Glomerular endothelial cell (primary cell): ENCODE measurements at regions not wholly inside any gene's neighbourhood (a gene's known extent, or its start where the extent isn't known, plus 50 kb on each side); places are given as distances from the start of the nearest gene placed in this dataset.

ENCODE experiments used
- DNase-seq: peaks from one replicate; pipeline ENCODE4 v3.0.0-alpha.2; 2011; ENCODE audit warnings: low read depth, low spot score; ENCODE audit errors: extremely low read depth

- no peak for DNase-seq
Measured at GRCh38 chr10:36089790-36090440, 447.8 kb upstream of the FZD8 start.

GRCh38 chr10:36087006-36088005 lies 445.2 kb upstream of the FZD8 start:
- no peak for DNase-seq

GRCh38 chr10:36075196-36075595 lies 433.1 kb upstream of the FZD8 start:
- no peak for DNase-seq

GRCh38 chr10:36073796-36074345 lies 431.8 kb upstream of the FZD8 start:
- no peak for DNase-seq

- DNase-seq = no peak
Measured at GRCh38 chr10:36068542-36068941, 426.4 kb upstream of the FZD8 start.

- no peak for DNase-seq
Measured at GRCh38 chr10:36067748-36068147, 425.7 kb upstream of the FZD8 start.

- DNase-seq = no peak
Measured at GRCh38 chr10:36066850-36067249, 424.8 kb upstream of the FZD8 start.

GRCh38 chr10:36066102-36066501 lies 424.0 kb upstream of the FZD8 start:
- DNase-seq = no peak

- no peak for DNase-seq
Measured at GRCh38 chr10:36063396-36063795, 421.3 kb upstream of the FZD8 start.

GRCh38 chr10:36057731-36058130 lies 415.6 kb upstream of the FZD8 start:
- DNase-seq = no peak

- no peak for DNase-seq
Measured at GRCh38 chr10:36057180-36057579, 415.1 kb upstream of the FZD8 start.

- DNase-seq = no peak
Measured at GRCh38 chr10:36053775-36054174, 411.7 kb upstream of the FZD8 start.

GRCh38 chr10:36053271-36053670 lies 411.2 kb upstream of the FZD8 start:
- DNase-seq = no peak

- no peak for DNase-seq
Measured at GRCh38 chr10:36051500-36051991, 409.4 kb upstream of the FZD8 start.

- no peak for DNase-seq
Measured at GRCh38 chr10:36050763-36051499, 408.8 kb upstream of the FZD8 start.

- no peak for DNase-seq
Measured at GRCh38 chr10:36048780-36049179, 406.7 kb upstream of the FZD8 start.

- DNase-seq = no peak
Measured at GRCh38 chr10:36048236-36048635, 406.1 kb upstream of the FZD8 start.

GRCh38 chr10:36042135-36042534 lies 400.0 kb upstream of the FZD8 start:
- DNase-seq = no peak

- DNase-seq = no peak
Measured at GRCh38 chr10:36038316-36038955, 396.3 kb upstream of the FZD8 start.

GRCh38 chr10:36036137-36036536 lies 394.0 kb upstream of the FZD8 start:
- DNase-seq = no peak
